HG02759 (cell line): ENCODE measurements at regions not wholly inside any gene's neighbourhood (a gene's known extent, or its start where the extent isn't known, plus 50 kb on each side); places are given as distances from the start of the nearest gene placed in this dataset.
A peak's percentile ranks its signal among the peaks of the same experiment; 100 is the strongest.
"Not testable (repeated sequence)": the region's sequence is repeated elsewhere in the genome, so short reads cannot be mapped to it uniquely, and the experiment has no call there.

ENCODE experiments used
- ATAC-seq: cut with Tn5 transposase; IDR thresholded peaks from one replicate; pipeline ENCODE4 v1.9.1; 2021; ENCODE audit warnings: mild to moderate bottlenecking, moderate library complexity; ENCODE audit not compliant: unreplicated experiment

GRCh38 chr6:147667082-147667481 is 158.6 kb downstream of the SAMD5 start:
- no peak for ATAC-seq

- no peak for ATAC-seq
Observed at GRCh38 chr6:147674099-147674498, 165.6 kb downstream of the SAMD5 start.

- no peak for ATAC-seq
Observed at GRCh38 chr6:147674794-147675193, 166.3 kb downstream of the SAMD5 start.

GRCh38 chr6:147675281-147675680 is 166.8 kb downstream of the SAMD5 start:
- no peak for ATAC-seq

GRCh38 chr6:147676495-147677199 is 168.2 kb downstream of the SAMD5 start:
- no peak for ATAC-seq

- no peak for ATAC-seq
Observed at GRCh38 chr6:147677647-147678046, 169.2 kb downstream of the SAMD5 start.

- ATAC-seq: no peak
Observed at GRCh38 chr6:147678253-147678652, 169.8 kb downstream of the SAMD5 start.

GRCh38 chr6:147684906-147685305 is 176.4 kb downstream of the SAMD5 start:
- no peak for ATAC-seq

GRCh38 chr6:147689398-147689797 is 180.9 kb downstream of the SAMD5 start:
- no peak for ATAC-seq

GRCh38 chr6:147691446-147691845 is 183.0 kb downstream of the SAMD5 start:
- no peak for ATAC-seq

GRCh38 chr6:147693181-147693580 is 184.7 kb downstream of the SAMD5 start:
- ATAC-seq: no peak

- not testable (repeated sequence) for ATAC-seq
Observed at GRCh38 chr6:147694556-147694955, 186.1 kb downstream of the SAMD5 start.

- no peak for ATAC-seq
Observed at GRCh38 chr6:147695819-147696218, 187.3 kb downstream of the SAMD5 start.

- no peak for ATAC-seq
Observed at GRCh38 chr6:147699140-147699539, 190.7 kb downstream of the SAMD5 start.

- peak; percentile 49 for ATAC-seq
Observed at GRCh38 chr6:147699637-147700036, 191.1 kb downstream of the SAMD5 start.

- no peak for ATAC-seq
Observed at GRCh38 chr6:147700436-147701209, 192.1 kb downstream of the SAMD5 start.

GRCh38 chr6:147704691-147705090 is 196.2 kb downstream of the SAMD5 start:
- no peak for ATAC-seq

- no peak for ATAC-seq
Observed at GRCh38 chr6:147707524-147707923, 199.0 kb downstream of the SAMD5 start.

GRCh38 chr6:147708170-147708569 is 199.7 kb downstream of the SAMD5 start:
- no peak for ATAC-seq

GRCh38 chr6:147709396-147710272 is 201.1 kb downstream of the SAMD5 start:
- ATAC-seq: no peak

GRCh38 chr6:147710890-147711289 is 202.4 kb downstream of the SAMD5 start:
- ATAC-seq: no peak
